Body of pancreas (tissue), 4 donors: ENCODE measurements at regions not wholly inside any gene's neighbourhood (a gene's known extent, or its start where the extent isn't known, plus 50 kb on each side); places are given as distances from the start of the nearest gene placed in this dataset.
A peak's percentile ranks its signal among the peaks of the same experiment; 100 is the strongest.

Experiments
- ATAC-seq: fragments of 150-250 bp; one replicate; pipeline ENCODE4 v1.9.1; 2016
- DNase-seq, 4 donors: peaks; one replicate each; pipeline ENCODE4 v3.0.0-alpha.2; 2019
- H3K27ac ChIP-seq, 4 donors: fragments of 200-600 bp; sonication (generic); 1 replicate in 3 of 4; 2 replicates in 1 of 4; pipeline versions ENCODE4 v1.5.1 to v1.6.1; 2016 to 2019; ENCODE audit warnings: mild to moderate bottlenecking in 1 of 4, mixed read lengths in 1 of 4, moderate library complexity in 1 of 4
- H3K27me3 ChIP-seq, 2 donors: fragments of 200-600 bp; sonication (generic); one replicate each; pipeline ENCODE4 v1.6.0; 2016; ENCODE audit warnings: mild to moderate bottlenecking in 1 of 2
- H3K36me3 ChIP-seq, 2 donors: fragments of 200-600 bp; sonication (generic); replicated peaks in 1 of 2; 2 replicates each; pipeline ENCODE4 v1.5.1; 2016; ENCODE audit warnings: low read depth in 2 of 2; ENCODE audit not compliant: insufficient read depth in 1 of 2
- H3K4me1 ChIP-seq: fragments of 200-600 bp; sonication (generic); one replicate; pipeline ENCODE4 v1.6.0; 2016
- H3K4me3 ChIP-seq, 2 donors: fragments of 200-600 bp; sonication (generic); 1 replicate in 1 of 2; 2 replicates in 1 of 2; pipeline ENCODE4 v1.5.1; 2016 to 2019
- H3K9me3 ChIP-seq, 3 donors: fragments of 200-600 bp; sonication (generic); 1 replicate in 2 of 3; 2 replicates in 1 of 3; pipeline ENCODE4 v1.5.1; 2016
- POLR2A ChIP-seq, 3 donors: fragments of 450-650 bp; IDR thresholded peaks; one replicate each; pipeline ENCODE4 v1.6.1; 2016; ENCODE audit warnings: antibody characterized with exemption in 3 of 3, mild to moderate bottlenecking in 2 of 3
- WGBS, 2 donors: methylation state at CpG; one replicate each; pipeline ENCODE4 v1.1.5; 2017; 5-methylcytosine and 5-hydroxymethylcytosine counted together
- intact Hi-C: fragments of 100-400 bp; cut with DNase I; formaldehyde crosslinking; loops from one replicate; pipeline ENCODE4 v1.15.1; 2023
- TF ChIP-seq, protein P1 (sequence below), 7 experiments: fragments of 450-650 bp in 4 of 7; fragments of 200-600 bp in 3 of 7; sonication (generic) in 3 of 7; IDR thresholded peaks; one replicate each; pipeline ENCODE4 v1.5.1; 2016 to 2019; ENCODE audit warnings: antibody characterized with exemption in 7 of 7

DNA sequence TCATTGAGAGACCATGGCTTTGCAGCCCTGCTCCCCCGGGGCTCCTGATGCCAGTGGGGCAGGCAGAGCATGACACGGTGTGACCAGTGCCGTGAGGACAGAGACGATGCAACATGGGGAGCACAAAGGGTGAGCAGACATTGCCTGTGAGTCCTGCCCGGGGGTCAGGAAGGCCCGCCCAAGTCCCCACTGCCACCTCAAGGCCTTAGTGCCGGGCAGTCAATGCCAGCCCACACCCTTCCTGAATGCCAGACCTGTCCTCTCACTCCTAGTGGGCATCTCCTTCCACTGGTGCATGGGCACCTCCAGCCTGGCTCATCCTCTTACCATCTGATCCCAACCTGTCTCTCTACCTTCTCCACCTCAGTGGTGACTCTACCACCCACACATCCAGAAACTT is 157.9 kb upstream of the ZMIZ1 start:
- Histone ChIP-seq H3K27ac (peak overlapping the region in 1 of 4 donors; percentile 41), H3K27me3 (no peaks in the 10 kb centered on the region), H3K36me3 (no peaks in the 10 kb centered on the region), H3K9me3 (no peaks in the 10 kb centered on the region), H3K4me3 (no peak overlapping the region), H3K4me1 (peaks cover 35% of the 10 kb centered on the region)
- no peak for DNase-seq
- no peak for ATAC-seq
- TF ChIP-seq POLR2A (IDR thresholded peaks at IDR 0.05): no peak
- TF ChIP-seq, protein P1, sequence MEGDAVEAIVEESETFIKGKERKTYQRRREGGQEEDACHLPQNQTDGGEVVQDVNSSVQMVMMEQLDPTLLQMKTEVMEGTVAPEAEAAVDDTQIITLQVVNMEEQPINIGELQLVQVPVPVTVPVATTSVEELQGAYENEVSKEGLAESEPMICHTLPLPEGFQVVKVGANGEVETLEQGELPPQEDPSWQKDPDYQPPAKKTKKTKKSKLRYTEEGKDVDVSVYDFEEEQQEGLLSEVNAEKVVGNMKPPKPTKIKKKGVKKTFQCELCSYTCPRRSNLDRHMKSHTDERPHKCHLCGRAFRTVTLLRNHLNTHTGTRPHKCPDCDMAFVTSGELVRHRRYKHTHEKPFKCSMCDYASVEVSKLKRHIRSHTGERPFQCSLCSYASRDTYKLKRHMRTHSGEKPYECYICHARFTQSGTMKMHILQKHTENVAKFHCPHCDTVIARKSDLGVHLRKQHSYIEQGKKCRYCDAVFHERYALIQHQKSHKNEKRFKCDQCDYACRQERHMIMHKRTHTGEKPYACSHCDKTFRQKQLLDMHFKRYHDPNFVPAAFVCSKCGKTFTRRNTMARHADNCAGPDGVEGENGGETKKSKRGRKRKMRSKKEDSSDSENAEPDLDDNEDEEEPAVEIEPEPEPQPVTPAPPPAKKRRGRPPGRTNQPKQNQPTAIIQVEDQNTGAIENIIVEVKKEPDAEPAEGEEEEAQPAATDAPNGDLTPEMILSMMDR (IDR thresholded peaks at IDR 0.05): no peak
- 85 to 94% methylated on average over 2 to 7 of the region's 7 CpGs for WGBS, 2 donors
- intact Hi-C loops: no loop called here

DNA sequence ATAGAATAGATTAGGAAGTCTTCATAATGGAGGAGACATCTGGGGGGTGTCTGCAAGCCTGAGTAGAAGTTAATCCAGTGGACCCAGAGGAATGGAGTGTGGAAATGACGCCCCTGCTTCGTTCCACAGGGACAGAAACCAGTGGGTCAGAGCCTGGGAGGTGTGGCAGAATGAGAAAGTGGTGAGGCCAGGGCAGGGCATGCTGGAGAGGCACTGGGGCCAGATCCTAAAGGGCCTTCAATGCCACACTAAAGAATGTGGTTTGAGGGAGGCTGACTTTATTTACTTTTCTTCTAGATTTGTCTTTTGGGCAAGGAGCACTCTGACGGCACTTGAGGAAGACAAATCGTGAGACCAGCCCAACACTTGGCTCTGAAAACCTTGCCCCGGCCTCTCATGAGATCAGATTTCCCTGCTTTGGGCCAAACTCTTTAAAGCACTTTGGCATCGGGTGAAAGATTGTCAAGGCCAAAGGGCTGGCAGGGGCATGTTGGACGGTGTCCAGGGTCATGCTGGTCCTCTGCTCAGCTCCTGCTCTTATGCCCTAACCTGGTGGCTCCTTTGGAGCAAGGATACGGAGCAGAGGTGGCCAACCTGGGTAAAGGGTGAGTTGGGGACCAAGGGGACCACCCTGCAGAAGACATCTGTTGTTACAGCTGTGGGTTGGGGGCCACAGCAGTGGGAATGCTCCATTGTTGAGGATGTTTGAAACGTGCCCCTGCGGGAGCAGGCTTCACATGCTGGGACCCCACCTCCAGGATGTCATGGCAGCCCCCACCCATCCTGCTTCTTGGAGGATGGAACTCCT is 157.0 kb upstream of the ZMIZ1 start:
- TF ChIP-seq POLR2A (IDR thresholded peaks at IDR 0.05): no peak
- TF ChIP-seq, protein P1 (IDR thresholded peaks at IDR 0.05): no peak
- no peaks in the 10 kb centered on the region for H3K36me3 ChIP-seq
- WGBS, 2 donors: 34 to 37% methylated on average over 10 of the region's 10 CpGs
- H3K27me3 ChIP-seq: no peaks in the 10 kb centered on the region
- ATAC-seq (peak; percentile 51), DNase-seq (peak; percentile 62 to 79 (median 74))
- H3K27ac ChIP-seq: peak overlapping the region in 2 of 4 donors; percentile 6 to 41
- intact Hi-C loops: no loop called here
- H3K4me1 ChIP-seq: peaks cover 35% of the 10 kb centered on the region
- H3K9me3 ChIP-seq: no peaks in the 10 kb centered on the region
- H3K4me3 ChIP-seq: no peak overlapping the region

DNA sequence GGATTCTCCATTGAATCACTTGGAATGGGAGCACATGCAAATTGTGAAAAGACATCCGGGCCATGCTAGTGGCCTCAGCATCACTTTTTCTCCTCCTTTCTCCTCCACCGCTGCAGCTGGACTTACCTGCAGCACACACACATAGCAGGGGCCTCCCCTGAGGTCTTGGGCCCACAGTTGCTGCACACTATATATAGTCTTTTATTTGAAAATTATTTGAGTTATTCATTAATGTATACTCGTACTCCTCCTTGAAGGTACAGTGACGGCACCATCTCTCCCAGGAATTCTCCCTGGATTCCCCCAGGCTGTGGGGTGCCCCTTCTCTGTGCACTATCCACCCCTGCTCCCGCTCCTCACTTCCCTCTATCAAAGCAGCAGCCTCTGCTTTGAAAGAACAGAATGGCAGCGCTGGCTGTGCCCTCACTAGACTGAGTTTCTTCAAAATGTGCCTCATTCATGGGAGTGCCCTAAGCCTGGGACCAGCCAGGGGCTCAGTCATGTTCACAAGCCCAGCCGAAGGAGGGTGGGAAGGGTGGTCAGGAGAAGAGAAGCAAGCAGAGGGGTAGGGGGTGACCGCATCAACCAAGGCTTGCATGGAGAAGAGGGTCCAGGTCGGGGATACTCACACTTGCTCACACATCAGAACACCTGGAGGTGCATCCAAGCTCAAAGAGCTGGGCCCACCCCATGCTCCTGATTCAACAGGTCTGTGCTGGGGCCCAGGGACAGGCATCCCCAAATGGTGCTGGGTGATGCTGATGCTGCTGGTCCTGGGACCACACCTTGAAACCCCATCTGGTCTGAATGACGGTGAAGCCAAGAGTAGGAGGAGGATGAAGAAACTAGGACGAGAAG is 156.2 kb upstream of the ZMIZ1 start:
- intact Hi-C loops: no loop called here
- ATAC-seq: no peak
- TF ChIP-seq, protein P1 (IDR thresholded peaks at IDR 0.05): no peak
- TF ChIP-seq POLR2A (IDR thresholded peaks at IDR 0.05): no peak
- Histone ChIP-seq H3K4me3 (no peak overlapping the region), H3K4me1 (peaks cover 35% of the 10 kb centered on the region), H3K27ac (peak overlapping the region in 2 of 4 donors; percentile 27 to 37), H3K9me3 (no peaks in the 10 kb centered on the region), H3K27me3 (no peaks in the 10 kb centered on the region), H3K36me3 (no peaks in the 10 kb centered on the region)
- 76 to 79% methylated on average over 11 of the region's 11 CpGs for WGBS, 2 donors
- DNase-seq: no peak

DNA sequence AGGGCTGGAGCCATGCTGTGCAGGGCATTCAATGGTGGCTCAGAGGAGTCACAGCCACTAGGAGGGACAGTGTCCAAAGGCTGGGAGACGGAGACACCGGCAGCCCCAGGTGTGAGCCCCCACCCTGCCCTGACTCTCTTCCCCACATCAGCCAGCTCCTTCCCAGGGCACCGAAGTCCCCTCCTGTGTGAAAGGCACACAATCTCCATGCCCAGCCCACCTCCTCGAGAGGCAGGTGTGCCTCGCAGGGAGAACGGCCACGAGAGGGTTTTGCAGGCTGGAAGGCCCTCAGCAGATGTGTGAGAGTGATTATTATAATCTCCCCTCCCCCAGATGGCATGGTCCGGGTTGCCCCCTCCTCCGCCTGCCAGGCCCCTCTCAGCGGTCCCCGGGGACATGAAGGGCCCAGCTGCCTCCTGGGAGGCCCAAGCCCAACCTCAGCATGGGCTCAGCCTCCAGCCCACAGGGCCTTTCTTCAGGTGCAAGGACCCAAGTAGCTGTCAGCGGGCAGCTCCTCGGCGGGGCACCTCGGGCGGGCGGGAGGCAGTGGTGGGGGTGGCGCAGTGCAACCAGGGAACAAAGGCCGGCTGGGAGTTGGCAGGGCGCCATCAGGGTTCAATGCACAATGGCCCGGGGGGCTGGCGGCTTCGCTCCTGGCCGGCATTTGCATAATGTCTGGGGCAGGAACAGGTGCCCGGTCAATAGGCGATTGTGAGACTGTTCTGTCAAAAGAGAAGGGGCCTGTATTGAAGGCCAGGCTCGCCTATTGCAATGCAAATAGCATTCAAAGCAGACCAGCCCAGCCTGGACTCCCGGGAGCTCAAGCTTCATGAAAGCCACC is 155.3 kb upstream of the ZMIZ1 start:
- WGBS, 2 donors: 51 to 65% methylated on average over 14 to 28 of the region's 28 CpGs
- intact Hi-C loops: no loop called here
- Histone ChIP-seq H3K36me3 (no peaks in the 10 kb centered on the region), H3K27me3 (no peaks in the 10 kb centered on the region), H3K9me3 (no peaks in the 10 kb centered on the region), H3K4me3 (no peak overlapping the region), H3K4me1 (peaks cover 35% of the 10 kb centered on the region), H3K27ac (peak overlapping the region in 3 of 4 donors; percentile 27 to 52 (median 37))
- DNase-seq (peak; percentile 67 to 84 (median 74)), ATAC-seq (peak; percentile 72)
- TF ChIP-seq POLR2A (IDR thresholded peaks at IDR 0.05): no peak
- TF ChIP-seq, protein P1 (IDR thresholded peaks at IDR 0.05): no peak
